ENCODE measurements at regions not wholly inside any gene's neighbourhood (a gene's known extent, or its start where the extent isn't known, plus 50 kb on each side); places are given as distances from the start of the nearest gene placed in this dataset.

DNA sequence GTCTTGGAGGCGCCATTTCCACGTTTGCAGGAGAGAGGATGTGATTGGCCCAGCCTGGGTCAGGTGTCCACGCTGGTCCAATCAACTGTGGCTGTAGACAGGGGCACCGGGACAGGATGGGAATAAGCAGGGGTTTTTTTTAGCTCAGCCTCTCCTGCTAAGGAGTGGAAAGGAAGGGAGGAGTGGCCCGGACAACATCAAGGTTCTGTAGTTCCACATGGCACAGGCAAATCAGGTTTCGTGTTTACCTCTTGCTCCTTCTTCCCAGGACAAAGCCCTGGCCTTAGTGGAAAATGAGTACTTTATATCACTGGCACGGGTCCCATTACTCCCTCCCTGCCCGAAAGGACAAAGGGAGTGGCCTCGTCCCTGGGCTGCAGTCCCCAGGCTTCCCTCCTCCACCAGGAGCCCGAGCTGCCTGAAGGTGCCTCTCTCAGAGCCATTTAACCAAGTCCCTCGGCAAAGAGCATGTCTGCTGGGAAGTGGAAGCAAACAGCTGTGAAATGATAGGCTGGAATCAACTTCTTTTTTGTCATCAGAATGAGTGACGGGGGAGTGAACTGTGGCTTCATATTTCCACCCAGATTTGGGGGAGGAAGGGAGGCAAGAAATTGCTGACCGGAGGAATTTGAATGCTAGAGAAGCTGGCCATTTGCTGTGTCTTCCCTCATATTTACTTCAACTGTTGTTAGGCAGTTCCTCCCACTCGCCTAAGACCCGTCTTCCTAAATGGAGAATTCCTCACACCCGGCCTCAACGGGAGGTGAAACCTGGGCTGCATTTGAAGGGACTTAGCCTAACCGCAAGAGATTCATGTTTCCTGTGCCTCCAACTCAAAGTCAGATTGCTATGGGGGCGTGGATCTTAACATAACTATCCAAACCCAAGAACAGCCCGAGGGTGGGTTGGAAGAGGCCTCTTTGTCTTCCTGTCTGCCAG, 84.9 kb upstream of the SLC44A3 start:
- TF ChIP-seq EZH2 (IDR thresholded peaks at IDR 0.05; ENCODE audit: insufficient read depth, poor library complexity, severe bottlenecking) (no peak), EZH2phosphoT487 (IDR thresholded peaks at IDR 0.05; ENCODE audit: insufficient read depth, low read depth) (no peak)
